ENCODE measurements at regions not wholly inside any gene's neighbourhood (a gene's known extent, or its start where the extent isn't known, plus 50 kb on each side); places are given as distances from the start of the nearest gene placed in this dataset.

- Histone ChIP-seq H3K36me3 (no peaks in the 10 kb centered on the region), H3K4me1 (no peaks in the 10 kb centered on the region), H3K27me3 (peaks cover 0 to 7% of the 10 kb centered on the region in 2 donors), H3K9me3 (no peaks in the 10 kb centered on the region), H3K4me3 (no peak overlapping the region), H3K27ac (no peak overlapping the region)
- DNase-seq (ENCODE audit: low spot score in 2 of 2), result no peak
- intact Hi-C loops (cut with DNase I; ENCODE audit: low total_unique reads), result no loop called here
- TF ChIP-seq POLR2AphosphoS5 (IDR thresholded peaks at IDR 0.05) (no peak), POLR2A (IDR thresholded peaks at IDR 0.05) (no peak)
- TF ChIP-seq, protein P1, sequence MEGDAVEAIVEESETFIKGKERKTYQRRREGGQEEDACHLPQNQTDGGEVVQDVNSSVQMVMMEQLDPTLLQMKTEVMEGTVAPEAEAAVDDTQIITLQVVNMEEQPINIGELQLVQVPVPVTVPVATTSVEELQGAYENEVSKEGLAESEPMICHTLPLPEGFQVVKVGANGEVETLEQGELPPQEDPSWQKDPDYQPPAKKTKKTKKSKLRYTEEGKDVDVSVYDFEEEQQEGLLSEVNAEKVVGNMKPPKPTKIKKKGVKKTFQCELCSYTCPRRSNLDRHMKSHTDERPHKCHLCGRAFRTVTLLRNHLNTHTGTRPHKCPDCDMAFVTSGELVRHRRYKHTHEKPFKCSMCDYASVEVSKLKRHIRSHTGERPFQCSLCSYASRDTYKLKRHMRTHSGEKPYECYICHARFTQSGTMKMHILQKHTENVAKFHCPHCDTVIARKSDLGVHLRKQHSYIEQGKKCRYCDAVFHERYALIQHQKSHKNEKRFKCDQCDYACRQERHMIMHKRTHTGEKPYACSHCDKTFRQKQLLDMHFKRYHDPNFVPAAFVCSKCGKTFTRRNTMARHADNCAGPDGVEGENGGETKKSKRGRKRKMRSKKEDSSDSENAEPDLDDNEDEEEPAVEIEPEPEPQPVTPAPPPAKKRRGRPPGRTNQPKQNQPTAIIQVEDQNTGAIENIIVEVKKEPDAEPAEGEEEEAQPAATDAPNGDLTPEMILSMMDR (IDR thresholded peaks at IDR 0.05), result no peak
Observed at GRCh38 chr10:131644864-131645658, 255.7 kb upstream of the PPP2R2D start.

GRCh38 chr10:131645756-131646155 lies 255.1 kb upstream of the PPP2R2D start:
- no peaks in the 10 kb centered on the region for H3K4me1 ChIP-seq
- DNase-seq (ENCODE audit: low spot score in 2 of 2), result no peak
- H3K9me3 ChIP-seq, result no peaks in the 10 kb centered on the region
- intact Hi-C loops (cut with DNase I; ENCODE audit: low total_unique reads), result no loop called here
- H3K27ac ChIP-seq, result no peak overlapping the region
- TF ChIP-seq, protein P1 (IDR thresholded peaks at IDR 0.05), result no peak
- TF ChIP-seq POLR2AphosphoS5 (IDR thresholded peaks at IDR 0.05) (no peak), POLR2A (IDR thresholded peaks at IDR 0.05) (no peak)
- peaks cover 0 to 14% of the 10 kb centered on the region in 2 donors for H3K27me3 ChIP-seq
- no peak overlapping the region for H3K4me3 ChIP-seq
- H3K36me3 ChIP-seq, result no peaks in the 10 kb centered on the region

GRCh38 chr10:131646551-131647525 lies 254.0 kb upstream of the PPP2R2D start:
- intact Hi-C loops (cut with DNase I; ENCODE audit: low total_unique reads), result no loop called here
- Histone ChIP-seq H3K9me3 (no peaks in the 10 kb centered on the region), H3K27ac (no peak overlapping the region), H3K4me3 (no peak overlapping the region), H3K36me3 (no peaks in the 10 kb centered on the region), H3K4me1 (no peaks in the 10 kb centered on the region), H3K27me3 (peaks cover 0 to 23% of the 10 kb centered on the region in 2 donors)
- DNase-seq (ENCODE audit: low spot score in 2 of 2), result no peak
- TF ChIP-seq, protein P1 (IDR thresholded peaks at IDR 0.05), result no peak
- TF ChIP-seq POLR2A (IDR thresholded peaks at IDR 0.05) (no peak), POLR2AphosphoS5 (IDR thresholded peaks at IDR 0.05) (no peak)

- intact Hi-C loops (cut with DNase I; ENCODE audit: low total_unique reads), result no loop called here
Observed at GRCh38 chr10:131647789-131648188, 253.0 kb upstream of the PPP2R2D start.

More at GRCh38 chr10:131647789-131648188, 253.0 kb upstream of the PPP2R2D start:
- Histone ChIP-seq H3K27ac (no peak overlapping the region), H3K4me1 (no peaks in the 10 kb centered on the region), H3K27me3 (peaks cover 0 to 31% of the 10 kb centered on the region in 2 donors), H3K4me3 (no peak overlapping the region), H3K36me3 (no peaks in the 10 kb centered on the region), H3K9me3 (no peaks in the 10 kb centered on the region)
- TF ChIP-seq, protein P1 (IDR thresholded peaks at IDR 0.05), result no peak
- no peak for TF ChIP-seq POLR2A (IDR thresholded peaks at IDR 0.05)
- TF ChIP-seq POLR2AphosphoS5 (IDR thresholded peaks at IDR 0.05), result no peak
- DNase-seq (ENCODE audit: low spot score in 2 of 2), result no peak
